Epithelial cell of proximal tubule (primary cell): ENCODE measurements at regions not wholly inside any gene's neighbourhood (a gene's known extent, or its start where the extent isn't known, plus 50 kb on each side); places are given as distances from the start of the nearest gene placed in this dataset.
A peak's percentile ranks its signal among the peaks of the same experiment; 100 is the strongest.

Experiments
- DNase-seq: peaks from one replicate; pipeline ENCODE4 v3.0.0-alpha.2; 2011; ENCODE audit warnings: low read depth
- H3K4me3 ChIP-seq: 2 replicates; pipeline ENCODE4 v1.5.1; 2011; ENCODE audit warnings: low read depth, mild to moderate bottlenecking, low read length
- CTCF ChIP-seq: conservative IDR thresholded peaks from 2 replicates; pipeline ENCODE4 v1.5.1; 2012; ENCODE audit warnings: low read depth, mild to moderate bottlenecking, low read length

- TF ChIP-seq CTCF: peak; percentile 27
- DNase-seq: no peak
- H3K4me3 ChIP-seq: no peak overlapping the region
Measured at GRCh38 chr10:86592413-86592812, 61.9 kb upstream of the OPN4 start.

- TF ChIP-seq CTCF: no peak
- no peak overlapping the region for H3K4me3 ChIP-seq
- no peak for DNase-seq
Measured at GRCh38 chr10:86594535-86594934, 59.8 kb upstream of the OPN4 start.

GRCh38 chr10:86595496-86595895 is 58.9 kb upstream of the OPN4 start:
- no peak for DNase-seq
- no peak overlapping the region for H3K4me3 ChIP-seq
- TF ChIP-seq CTCF: no peak

- TF ChIP-seq CTCF: no peak
- no peak for DNase-seq
- no peak overlapping the region for H3K4me3 ChIP-seq
Measured at GRCh38 chr10:86596266-86596665, 58.1 kb upstream of the OPN4 start.

- H3K4me3 ChIP-seq: no peak overlapping the region
- DNase-seq: no peak
- no peak for TF ChIP-seq CTCF
Measured at GRCh38 chr10:86597306-86597705, 57.0 kb upstream of the OPN4 start.

- no peak for TF ChIP-seq CTCF
- no peak overlapping the region for H3K4me3 ChIP-seq
- DNase-seq: no peak
Measured at GRCh38 chr10:86598151-86598550, 56.2 kb upstream of the OPN4 start.

GRCh38 chr10:86599041-86599440 is 55.3 kb upstream of the OPN4 start:
- DNase-seq: no peak
- H3K4me3 ChIP-seq: no peak overlapping the region
- TF ChIP-seq CTCF: no peak
